Smooth muscle cell (in vitro differentiated cells): ENCODE measurements at regions not wholly inside any gene's neighbourhood (a gene's known extent, or its start where the extent isn't known, plus 50 kb on each side); places are given as distances from the start of the nearest gene placed in this dataset.

ENCODE experiments used
- DNase-seq: peaks from one replicate; lab custom pipeline; 2025; ENCODE audit not compliant: unreplicated experiment; lab: John Stamatoyannopoulos, UW
- H2AFZ ChIP-seq: fragments of 200-600 bp; sonication (generic); 2 replicates; pipeline ENCODE4 v1.6.0; 2016; ENCODE audit warnings: antibody characterized with exemption, low read depth, mild to moderate bottlenecking
- H3F3A ChIP-seq: fragments of 200-600 bp; sonication (generic); 2 replicates; pipeline ENCODE4 v1.6.0; 2017; ENCODE audit warnings: antibody characterized with exemption, low read depth
- H3K27ac ChIP-seq: fragments of 200-600 bp; sonication (generic); 2 replicates; pipeline ENCODE4 v1.5.1; 2016; ENCODE audit warnings: low read depth, mild to moderate bottlenecking
- H3K27me3 ChIP-seq: fragments of 200-600 bp; sonication (generic); 2 replicates; pipeline ENCODE4 v1.6.1; 2016; ENCODE audit warnings: low read depth, mild to moderate bottlenecking
- H3K36me3 ChIP-seq: fragments of 200-600 bp; sonication (generic); 2 replicates; pipeline ENCODE4 v1.5.1; 2016; ENCODE audit warnings: low read depth
- H3K4me1 ChIP-seq: fragments of 200-600 bp; sonication (generic); 2 replicates; pipeline ENCODE4 v1.5.1; 2016; ENCODE audit warnings: low read depth
- H3K4me2 ChIP-seq: fragments of 200-600 bp; sonication (generic); 2 replicates; pipeline ENCODE4 v1.6.0; 2016; ENCODE audit warnings: mild to moderate bottlenecking
- H3K4me3 ChIP-seq: fragments of 200-600 bp; sonication (generic); 2 replicates; pipeline ENCODE4 v1.5.1; 2016; ENCODE audit warnings: mild to moderate bottlenecking
- H3K79me2 ChIP-seq: fragments of 200-600 bp; sonication (generic); 2 replicates; pipeline ENCODE4 v1.6.0; 2016; ENCODE audit warnings: low read depth, mild to moderate bottlenecking
- H3K9ac ChIP-seq: fragments of 200-600 bp; sonication (generic); 2 replicates; pipeline ENCODE4 v1.6.0; 2016; ENCODE audit warnings: low read depth
- H3K9me3 ChIP-seq: fragments of 200-600 bp; sonication (generic); replicated peaks from 2 replicates; pipeline ENCODE4 v1.5.1; 2016; ENCODE audit warnings: low read depth
- H4K20me1 ChIP-seq: fragments of 200-600 bp; sonication (generic); 2 replicates; pipeline ENCODE4 v1.6.0; 2016; ENCODE audit warnings: low read depth
- CTCF ChIP-seq: fragments of 200-600 bp; sonication (generic); IDR thresholded peaks from 2 replicates; pipeline ENCODE4 v1.5.1; 2017; ENCODE audit warnings: borderline replicate concordance, mild to moderate bottlenecking, antibody characterized with exemption; ENCODE audit not compliant: insufficient read depth, poor library complexity, severe bottlenecking
- WGBS: methylation state at CpG from one replicate; pipeline ENCODE4 v1.1.7; 2016; ENCODE audit warnings: low lambda C conversion rate; 5-methylcytosine and 5-hydroxymethylcytosine counted together

- peaks cover 27% of the 10 kb centered on the region for H3K4me1 ChIP-seq
- no peak overlapping the region for H3K4me3 ChIP-seq
- H3K4me2 ChIP-seq = peak overlapping the region; percentile 36
- peaks cover 6% of the 10 kb centered on the region for H3F3A ChIP-seq
- no peak for TF ChIP-seq CTCF
- no peaks in the 10 kb centered on the region for H3K79me2 ChIP-seq
- H3K9me3 ChIP-seq = no peaks in the 10 kb centered on the region
- peak overlapping the region; percentile 27 for H3K27ac ChIP-seq
- no peaks in the 10 kb centered on the region for H3K27me3 ChIP-seq
- H3K36me3 ChIP-seq = no peaks in the 10 kb centered on the region
- H3K9ac ChIP-seq = no peak overlapping the region
- no peak for DNase-seq
- peak overlapping the region; percentile 15 for H2AFZ ChIP-seq
- 80% methylated on average over 21 of the region's 21 CpGs for WGBS
- no peaks in the 10 kb centered on the region for H4K20me1 ChIP-seq
Observed at GRCh38 chr18:24659827-24660720, 199.6 kb downstream of the HRH4 start.

GRCh38 chr18:24660956-24661355, 200.5 kb downstream of the HRH4 start:
- no peak for TF ChIP-seq CTCF
- Histone ChIP-seq H3K4me2 (peak overlapping the region; percentile 36), H2AFZ (peak overlapping the region; percentile 15), H3K9ac (no peak overlapping the region), H3K36me3 (no peaks in the 10 kb centered on the region), H3K27me3 (no peaks in the 10 kb centered on the region), H4K20me1 (no peaks in the 10 kb centered on the region), H3K4me1 (peaks cover 23% of the 10 kb centered on the region), H3F3A (no peaks in the 10 kb centered on the region), H3K9me3 (no peaks in the 10 kb centered on the region), H3K79me2 (no peaks in the 10 kb centered on the region), H3K27ac (peak overlapping the region; percentile 27), H3K4me3 (no peak overlapping the region)
- DNase-seq = no peak
- 64% methylated on average over 1 of the region's 1 CpG for WGBS

- Histone ChIP-seq H3K9me3 (no peaks in the 10 kb centered on the region), H4K20me1 (no peaks in the 10 kb centered on the region), H3K4me1 (peaks cover 9% of the 10 kb centered on the region), H3K27ac (no peak overlapping the region), H3K36me3 (no peaks in the 10 kb centered on the region), H3K4me2 (no peak overlapping the region), H3K4me3 (no peak overlapping the region), H3K9ac (no peak overlapping the region), H3K79me2 (no peaks in the 10 kb centered on the region), H3K27me3 (no peaks in the 10 kb centered on the region), H2AFZ (peak overlapping the region; percentile 13), H3F3A (no peaks in the 10 kb centered on the region)
- WGBS = 70% methylated on average over 13 of the region's 13 CpGs
- DNase-seq = no peak
- TF ChIP-seq CTCF = no peak
Observed at GRCh38 chr18:24662412-24662821, 202.0 kb downstream of the HRH4 start.
